GM19043 (cell line): ENCODE measurements at regions not wholly inside any gene's neighbourhood (a gene's known extent, or its start where the extent isn't known, plus 50 kb on each side); places are given as distances from the start of the nearest gene placed in this dataset.

Experiments
- ATAC-seq: cut with Tn5 transposase; IDR thresholded peaks from one replicate; pipeline ENCODE4 v1.9.1; 2021; ENCODE audit warnings: low read depth; ENCODE audit not compliant: unreplicated experiment

GRCh38 chr9:108392877-108393276 lies 462.9 kb downstream of the ACTL7B start:
- ATAC-seq = no peak

- peak; percentile 83 for ATAC-seq
These were observed 466.7 kb downstream of the ACTL7B start for GRCh38 chr9:108389056-108389455.

- no peak for ATAC-seq
These were observed 468.9 kb downstream of the ACTL7B start for GRCh38 chr9:108386859-108387384.

- ATAC-seq = no peak
These were observed 469.8 kb downstream of the ACTL7B start for GRCh38 chr9:108386032-108386431.

- no peak for ATAC-seq
These were observed 472.0 kb downstream of the ACTL7B start for GRCh38 chr9:108383796-108384195.

- no peak for ATAC-seq
These were observed 473.5 kb downstream of the ACTL7B start for GRCh38 chr9:108382310-108382709.

- no peak for ATAC-seq
These were observed 477.9 kb downstream of the ACTL7B start for GRCh38 chr9:108377881-108378280.

GRCh38 chr9:108377382-108377781 lies 478.4 kb downstream of the ACTL7B start:
- ATAC-seq = no peak

- ATAC-seq = no peak
These were observed 479.6 kb downstream of the ACTL7B start for GRCh38 chr9:108376140-108376539.

- ATAC-seq = no peak
These were observed 481.2 kb downstream of the ACTL7B start for GRCh38 chr9:108374626-108375025.

- no peak for ATAC-seq
These were observed 488.6 kb downstream of the ACTL7B start for GRCh38 chr9:108367188-108367587.

GRCh38 chr9:108363311-108363710 lies 492.5 kb downstream of the ACTL7B start:
- ATAC-seq = no peak

- no peak for ATAC-seq
These were observed 495.5 kb downstream of the ACTL7B start for GRCh38 chr9:108360304-108360703.

- ATAC-seq = no peak
These were observed 499.0 kb downstream of the ACTL7B start for GRCh38 chr9:108356806-108357205.

- no peak for ATAC-seq
These were observed 504.2 kb downstream of the ACTL7B start for GRCh38 chr9:108351571-108351970.

GRCh38 chr9:108347463-108348188 lies 508.2 kb downstream of the ACTL7B start:
- ATAC-seq = no peak

- ATAC-seq = no peak
These were observed 510.0 kb downstream of the ACTL7B start for GRCh38 chr9:108345826-108346225.

GRCh38 chr9:108339251-108339650 lies 516.5 kb downstream of the ACTL7B start:
- no peak for ATAC-seq

GRCh38 chr9:108336575-108336974 lies 519.2 kb downstream of the ACTL7B start:
- ATAC-seq = no peak

- no peak for ATAC-seq
These were observed 522.2 kb downstream of the ACTL7B start for GRCh38 chr9:108333530-108333983.

GRCh38 chr9:108331596-108331995 lies 524.2 kb downstream of the ACTL7B start:
- ATAC-seq = no peak

GRCh38 chr9:108325406-108325805 lies 530.4 kb downstream of the ACTL7B start:
- no peak for ATAC-seq
